HG02798 (cell line): ENCODE measurements at regions not wholly inside any gene's neighbourhood (a gene's known extent, or its start where the extent isn't known, plus 50 kb on each side); places are given as distances from the start of the nearest gene placed in this dataset.

ENCODE experiments used
- ATAC-seq: cut with Tn5 transposase; IDR thresholded peaks from one replicate; pipeline ENCODE4 v1.9.1; 2021; ENCODE audit warnings: mild to moderate bottlenecking; ENCODE audit not compliant: unreplicated experiment, poor library complexity

GRCh38 chr5:89399548-89399947, 516.6 kb upstream of the MEF2C start:
- ATAC-seq, result no peak

DNA sequence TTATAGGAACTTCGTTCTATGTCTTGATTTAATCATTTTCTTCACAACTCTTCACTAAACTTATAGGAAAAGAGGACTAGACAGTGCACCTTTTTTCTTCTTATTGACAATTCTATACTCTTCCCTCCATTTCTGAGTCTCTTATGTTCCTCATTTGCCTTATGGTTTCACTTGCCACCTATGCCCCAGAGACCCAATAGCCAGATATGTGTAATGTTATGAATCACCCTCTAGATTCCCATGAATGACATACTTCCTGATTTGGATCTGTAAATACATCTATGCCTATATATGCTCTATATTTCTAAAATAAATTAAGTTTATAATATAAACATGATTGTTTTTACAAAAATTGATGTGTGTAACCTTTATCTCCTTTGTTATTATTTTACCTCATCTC, 514.1 kb upstream of the MEF2C start:
- ATAC-seq, result peak; percentile 76

DNA sequence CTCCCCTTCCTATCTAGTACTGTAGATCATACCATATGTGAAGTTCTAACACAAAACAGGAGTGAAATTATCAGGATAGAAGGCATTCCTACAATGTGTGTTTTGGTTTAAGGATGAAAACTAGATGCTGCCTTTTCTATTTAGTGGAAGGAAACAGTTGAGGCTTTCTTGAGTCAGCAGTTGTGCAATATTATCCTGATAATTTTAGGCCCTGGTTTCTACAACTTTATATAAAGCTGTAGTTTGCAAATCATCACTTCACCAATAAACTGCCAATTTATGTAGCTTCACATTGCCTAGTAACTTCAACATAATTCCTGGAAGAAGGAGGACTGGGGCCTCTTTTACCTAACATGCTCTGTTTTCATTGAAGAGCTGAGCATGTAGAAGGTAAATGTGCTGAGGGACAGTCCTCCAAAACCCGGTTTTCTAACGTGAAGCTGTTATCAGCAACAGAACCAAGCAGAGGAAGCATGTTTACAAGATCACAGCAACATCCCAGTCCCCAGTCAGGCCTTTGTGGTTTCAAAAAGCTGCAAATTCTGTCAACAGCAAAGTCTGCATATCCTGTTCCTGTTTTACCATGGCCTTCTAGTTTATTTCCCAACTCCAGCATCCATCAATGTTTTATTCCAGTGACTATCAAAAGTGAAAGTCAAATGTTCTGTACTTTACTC, 513.4 kb upstream of the MEF2C start:
- peak; percentile 60 for ATAC-seq

GRCh38 chr5:89395111-89395510, 512.1 kb upstream of the MEF2C start:
- ATAC-seq, result no peak

- no peak for ATAC-seq
Observed at GRCh38 chr5:89388872-89389271, 505.9 kb upstream of the MEF2C start.

GRCh38 chr5:89384391-89384790, 501.4 kb upstream of the MEF2C start:
- ATAC-seq, result no peak

- no peak for ATAC-seq
Observed at GRCh38 chr5:89380635-89381034, 497.7 kb upstream of the MEF2C start.

GRCh38 chr5:89377767-89378455, 494.9 kb upstream of the MEF2C start:
- no peak for ATAC-seq

DNA sequence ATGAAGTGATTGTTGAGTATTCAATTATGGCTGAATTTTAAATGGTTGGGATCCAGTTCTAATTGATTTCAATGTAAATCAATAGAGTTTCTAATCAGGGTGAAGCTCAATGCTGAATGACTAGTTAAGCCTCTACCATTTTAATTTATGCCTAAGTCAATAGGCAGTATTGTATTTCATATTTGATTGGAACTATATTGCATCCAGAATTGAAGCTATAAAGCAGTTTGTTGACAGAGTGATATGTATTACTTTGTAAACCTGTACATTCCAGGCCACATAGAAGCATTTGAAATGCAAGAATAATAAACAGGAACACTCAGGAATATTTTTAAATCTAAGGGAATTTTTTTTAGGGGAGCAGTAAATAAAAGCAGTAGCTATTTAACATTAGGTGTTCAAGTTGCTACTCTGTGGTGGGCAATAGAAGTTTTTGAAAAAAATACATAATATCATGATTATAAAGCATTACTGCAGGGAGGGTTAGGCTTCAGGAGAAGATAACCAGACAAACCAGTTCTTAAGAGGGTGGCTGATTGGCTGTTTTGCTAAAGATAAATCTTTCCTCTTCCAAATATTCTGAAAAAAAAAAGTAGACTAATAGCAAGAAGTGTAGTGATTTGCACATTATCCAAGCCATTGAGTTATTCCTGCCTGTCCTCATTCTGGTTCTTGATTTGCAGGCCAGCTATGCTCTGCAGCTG, 492.0 kb upstream of the MEF2C start:
- ATAC-seq, result no peak

- ATAC-seq, result no peak
Observed at GRCh38 chr5:89374144-89374784, 491.3 kb upstream of the MEF2C start.

DNA sequence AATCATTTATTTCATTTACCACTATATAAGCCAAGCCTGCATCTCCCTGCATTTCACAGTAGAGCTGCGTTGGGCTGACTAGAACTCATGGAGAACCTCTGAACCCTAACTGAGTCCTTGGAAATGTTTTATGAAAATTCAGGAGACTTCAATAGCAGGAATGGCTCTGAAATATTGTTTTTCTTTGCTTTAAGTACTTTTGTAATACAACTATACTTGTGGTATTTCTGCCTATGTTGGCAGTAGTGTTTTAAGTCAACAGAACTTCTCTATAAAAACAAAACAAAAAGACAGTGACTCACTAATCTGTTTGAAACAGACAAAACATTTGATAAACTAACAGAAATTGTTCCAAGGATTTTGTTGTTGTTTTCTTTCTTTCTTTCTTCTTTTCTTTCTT, 489.2 kb upstream of the MEF2C start:
- ATAC-seq, result no peak

DNA sequence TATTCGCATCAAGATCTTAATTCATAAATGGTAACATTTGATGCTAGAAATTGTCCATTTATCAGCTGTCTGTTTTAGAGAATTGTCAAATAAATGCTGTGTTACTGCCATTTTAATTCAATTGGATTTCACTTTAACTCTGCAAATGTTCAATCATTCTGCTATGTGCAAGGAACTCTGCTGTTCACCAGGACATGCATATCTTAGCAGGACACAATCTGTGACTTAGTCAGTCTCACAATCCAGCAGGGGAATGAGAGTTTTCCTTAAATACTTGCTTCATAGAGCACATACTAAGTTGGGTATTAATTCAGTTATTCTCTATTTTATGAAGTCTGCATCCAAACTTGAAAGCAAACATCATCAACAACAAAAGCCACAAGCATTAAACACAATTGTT, 488.7 kb upstream of the MEF2C start:
- no peak for ATAC-seq

DNA sequence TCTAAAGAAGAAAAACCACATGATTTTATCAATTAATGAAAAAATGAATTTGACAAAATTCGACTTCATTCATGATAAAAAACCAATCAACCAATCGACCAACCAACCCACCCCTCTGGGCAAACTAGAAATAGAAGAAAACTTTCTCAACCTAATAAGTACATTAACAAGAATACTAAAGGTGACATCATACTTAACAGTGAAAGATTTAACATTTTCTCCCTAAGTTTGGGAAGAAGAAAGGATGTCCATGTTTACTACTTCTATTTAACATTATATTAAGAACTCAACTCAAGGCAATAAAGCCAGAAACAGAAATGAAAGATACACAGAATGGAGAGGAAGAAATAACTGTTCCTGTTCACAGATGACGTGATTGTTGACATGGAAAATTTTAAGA, 476.1 kb upstream of the MEF2C start:
- ATAC-seq, result no peak

DNA sequence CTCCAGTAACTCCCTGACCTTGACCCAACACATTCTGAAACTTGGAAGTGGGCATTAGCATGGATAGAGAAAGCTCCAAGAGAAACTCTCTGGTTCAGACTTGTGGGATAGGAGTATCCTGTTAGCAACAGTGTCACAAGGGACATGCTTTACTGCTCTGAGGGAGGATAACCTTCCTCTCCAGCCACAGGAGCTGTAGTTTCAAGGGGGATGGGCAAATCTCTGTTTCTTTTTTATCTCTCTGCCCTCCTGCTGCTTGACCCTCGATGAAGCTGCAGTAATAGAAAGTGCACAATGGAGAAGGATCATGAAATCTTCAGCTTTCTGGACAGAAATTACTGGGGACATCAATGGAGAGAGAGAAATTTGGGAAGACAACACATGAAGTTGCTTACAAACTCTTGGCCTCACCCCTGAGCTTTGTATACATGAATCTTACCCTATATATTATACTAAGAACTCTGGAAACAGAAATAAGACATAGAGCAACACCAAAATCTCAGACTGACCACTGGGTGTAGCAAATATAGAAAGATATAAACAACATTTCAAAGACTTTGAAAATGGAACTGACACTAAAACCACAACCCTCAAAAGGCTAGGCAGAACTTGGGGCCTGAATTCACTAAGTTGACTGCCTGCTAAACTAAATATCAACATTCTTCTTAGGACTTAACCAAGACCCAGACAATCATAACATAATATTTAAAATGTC, 471.0 kb upstream of the MEF2C start:
- peak; percentile 90 for ATAC-seq

- ATAC-seq, result no peak
Observed at GRCh38 chr5:89351975-89352374, 469.0 kb upstream of the MEF2C start.

- no peak for ATAC-seq
Observed at GRCh38 chr5:89351222-89351621, 468.2 kb upstream of the MEF2C start.

- no peak for ATAC-seq
Observed at GRCh38 chr5:89350684-89351083, 467.7 kb upstream of the MEF2C start.

DNA sequence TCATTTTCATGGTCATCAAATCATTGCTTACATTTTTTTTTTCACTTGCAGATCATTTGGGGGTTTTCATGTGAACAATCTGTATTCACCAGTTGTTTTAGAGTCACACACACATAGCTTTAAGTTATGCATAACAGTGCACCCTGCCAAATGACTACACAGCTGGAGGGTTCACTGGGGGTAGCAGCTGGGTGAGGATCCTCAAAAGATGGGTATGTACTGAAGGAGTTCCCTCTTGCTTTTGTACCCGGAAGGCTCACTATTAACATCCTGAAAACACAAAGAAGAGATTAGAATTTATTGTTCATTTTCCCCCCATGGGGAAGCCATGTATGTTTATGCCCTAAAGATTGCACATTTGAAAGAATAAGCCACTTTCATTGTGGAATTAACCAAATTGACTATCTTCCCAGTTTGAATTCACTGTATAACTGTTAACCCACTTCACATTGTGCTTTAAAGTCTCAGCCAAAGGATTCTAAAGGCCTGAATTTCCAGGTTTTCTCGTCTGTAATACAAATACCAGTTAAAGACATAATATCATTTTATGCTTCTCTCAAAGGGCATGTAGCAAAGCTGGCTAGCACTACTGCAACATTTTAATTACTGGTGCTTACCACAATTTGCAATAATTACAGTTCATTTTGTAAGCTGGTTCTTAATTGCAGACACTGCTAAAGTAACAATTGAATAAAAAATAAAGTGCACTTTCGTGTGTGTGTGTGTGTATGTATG, 466.4 kb upstream of the MEF2C start:
- no peak for ATAC-seq

DNA sequence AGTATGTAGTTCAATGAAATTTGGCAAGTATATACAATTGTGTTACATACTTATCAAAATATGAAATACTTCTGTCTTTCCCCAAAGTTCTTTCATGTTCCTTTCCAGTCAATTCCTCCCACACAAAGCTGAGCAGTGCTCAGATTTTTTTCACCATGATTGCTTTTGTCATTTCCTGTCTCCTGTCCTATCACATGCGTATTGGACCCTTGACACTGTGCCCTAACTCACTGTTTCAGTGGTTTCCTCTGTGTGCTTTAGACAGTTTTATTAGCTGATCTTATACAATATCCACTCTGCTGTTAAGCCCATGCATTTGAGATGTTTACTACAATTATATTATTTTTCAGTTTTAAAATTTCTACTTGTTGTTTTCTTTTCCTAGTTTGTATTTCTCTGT, 463.6 kb upstream of the MEF2C start:
- no peak for ATAC-seq

DNA sequence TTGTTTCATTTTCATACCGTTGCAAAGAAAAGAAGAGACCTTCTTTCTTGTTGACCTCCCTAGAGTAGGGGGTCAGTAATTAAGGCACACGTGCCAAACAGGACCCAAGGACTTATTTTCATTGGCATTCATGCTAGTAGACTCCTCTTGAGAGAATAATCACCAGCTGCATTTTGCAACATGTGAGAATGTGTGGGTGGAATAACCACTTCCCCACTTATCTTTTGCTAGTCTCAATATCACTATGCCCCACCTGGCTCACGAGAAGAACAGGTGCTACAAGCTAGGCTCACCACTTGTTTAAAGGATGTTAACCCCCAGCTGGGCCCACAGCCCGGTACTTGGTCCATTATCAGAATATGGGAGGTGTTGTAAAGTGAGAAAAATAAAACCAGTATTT, 460.7 kb upstream of the MEF2C start:
- ATAC-seq, result peak; percentile 91
